Endometrial microvascular endothelial cells (primary cell): ENCODE measurements at regions not wholly inside any gene's neighbourhood (a gene's known extent, or its start where the extent isn't known, plus 50 kb on each side); places are given as distances from the start of the nearest gene placed in this dataset.

Experiments used
- in situ Hi-C: cut with HindIII; loops from 2 replicates; pipeline ENCODE4 v1.10.0; 2017; ENCODE audit warnings: low sequenced_read_pairs, low pct_unique_long_range_greater_than_20kb; ENCODE audit errors: inconsistent ontology term

DNA sequence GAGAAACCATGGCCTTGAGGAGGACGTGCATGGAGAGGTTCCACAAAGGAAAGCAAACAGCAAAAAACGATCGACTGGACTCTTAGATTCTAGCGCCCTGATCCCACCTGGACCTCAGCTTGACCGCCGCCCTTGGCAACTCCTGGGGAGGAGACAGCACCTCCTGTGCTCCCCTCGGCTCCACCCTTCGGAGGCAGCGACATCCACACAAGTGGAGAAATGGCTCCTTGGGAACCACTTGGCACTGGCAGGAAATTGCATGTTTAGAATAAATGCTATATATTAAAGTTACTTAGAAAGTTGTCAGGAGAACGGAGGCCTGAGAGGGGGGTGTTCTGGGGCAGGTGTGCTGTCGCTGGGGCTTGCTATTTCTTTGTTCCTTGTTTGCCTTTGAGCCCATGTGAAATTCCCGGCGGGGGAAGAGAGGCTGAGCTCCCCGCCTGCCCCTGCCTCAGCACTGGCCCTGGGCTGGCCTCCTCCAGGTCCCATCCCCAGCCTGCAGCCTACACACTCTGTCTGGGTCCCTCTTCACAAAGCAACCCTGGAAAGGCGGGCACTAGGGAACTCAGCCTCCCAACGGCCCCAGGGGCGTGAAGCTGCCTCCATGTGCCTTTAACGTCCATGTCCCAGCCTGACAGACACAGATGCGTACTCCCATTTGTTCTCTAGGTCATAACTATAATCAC is 395.3 kb downstream of the BRD1 start:
- in situ Hi-C loops, result no loop called here

DNA sequence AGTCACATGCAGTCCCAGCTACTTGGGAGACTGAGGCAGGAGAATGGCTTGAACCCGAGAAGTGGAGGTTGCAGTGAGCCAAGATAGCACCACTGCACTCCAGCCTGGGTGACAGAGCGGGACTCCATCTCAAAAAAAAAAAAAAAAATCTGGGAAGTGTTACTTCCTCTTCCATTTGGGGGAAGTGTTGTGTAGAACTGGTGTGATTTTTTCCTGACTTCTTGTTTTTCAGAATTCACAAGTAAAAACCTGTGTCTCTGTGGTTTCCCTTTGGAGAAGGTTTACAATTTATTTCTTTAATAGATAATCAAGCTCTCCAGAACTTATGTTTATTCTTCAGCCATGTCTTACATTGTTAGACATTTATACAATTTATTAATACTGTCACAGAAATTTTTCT is 396.1 kb downstream of the BRD1 start:
- in situ Hi-C loops, result no loop called here

DNA sequence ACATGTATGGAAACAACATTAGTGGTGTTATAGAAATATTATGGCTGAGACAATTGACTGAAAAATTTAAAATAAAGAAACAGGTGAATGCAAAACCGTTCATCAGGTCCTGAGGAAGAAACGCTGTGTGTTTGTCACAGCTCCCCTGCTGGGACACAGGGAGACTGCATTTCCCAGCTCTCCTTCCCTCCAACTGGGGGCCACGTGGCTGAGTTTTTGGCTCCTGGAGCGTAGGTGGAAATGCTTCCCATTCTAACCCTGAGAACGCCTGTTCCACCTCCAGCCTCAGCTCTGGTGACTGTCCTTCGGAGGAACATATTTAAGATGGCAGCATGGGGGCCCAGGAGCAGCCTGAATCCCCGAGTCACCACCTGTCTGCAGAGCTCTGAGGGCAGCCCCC is 398.6 kb downstream of the BRD1 start:
- in situ Hi-C loops, result no loop called here

DNA sequence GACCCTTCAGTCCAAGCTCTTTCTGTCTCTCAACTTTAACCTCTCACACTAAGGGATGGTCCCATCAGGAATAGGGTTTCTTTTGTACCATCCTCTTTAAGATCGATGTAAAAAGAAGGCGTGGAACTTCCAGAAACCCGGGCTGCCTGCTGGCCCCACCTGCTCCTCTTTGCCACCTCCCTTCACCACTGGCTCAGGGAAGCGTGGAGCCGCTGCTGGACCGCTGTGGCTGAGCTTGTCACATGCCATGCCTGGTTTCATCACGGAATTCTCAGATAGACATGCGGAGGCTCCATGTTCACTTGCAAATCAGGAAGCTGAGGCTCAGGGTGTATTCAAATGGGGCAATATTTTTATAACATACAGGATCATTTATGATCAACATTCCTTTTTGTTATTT is 399.7 kb downstream of the BRD1 start:
- in situ Hi-C loops, result no loop called here

DNA sequence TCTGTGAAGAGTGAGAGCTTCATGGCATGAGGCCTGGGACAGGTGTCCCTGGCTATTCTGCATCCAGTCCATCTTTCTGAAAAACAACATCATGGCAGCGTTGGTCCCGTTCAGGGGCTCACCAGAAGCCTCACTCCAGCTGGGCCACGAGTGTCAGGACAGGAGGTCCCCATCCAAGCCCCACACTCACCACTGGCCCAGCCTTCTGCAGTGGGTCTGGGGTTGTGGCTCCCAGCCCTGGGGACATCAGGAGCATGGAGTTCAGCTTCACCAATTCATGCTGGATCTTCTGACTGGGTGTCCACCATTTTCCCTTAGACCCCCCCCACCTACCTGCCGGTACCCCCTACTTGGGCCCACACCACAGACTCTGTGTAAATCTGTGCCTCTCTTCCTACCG is 400.3 kb downstream of the BRD1 start:
- in situ Hi-C loops, result no loop called here

DNA sequence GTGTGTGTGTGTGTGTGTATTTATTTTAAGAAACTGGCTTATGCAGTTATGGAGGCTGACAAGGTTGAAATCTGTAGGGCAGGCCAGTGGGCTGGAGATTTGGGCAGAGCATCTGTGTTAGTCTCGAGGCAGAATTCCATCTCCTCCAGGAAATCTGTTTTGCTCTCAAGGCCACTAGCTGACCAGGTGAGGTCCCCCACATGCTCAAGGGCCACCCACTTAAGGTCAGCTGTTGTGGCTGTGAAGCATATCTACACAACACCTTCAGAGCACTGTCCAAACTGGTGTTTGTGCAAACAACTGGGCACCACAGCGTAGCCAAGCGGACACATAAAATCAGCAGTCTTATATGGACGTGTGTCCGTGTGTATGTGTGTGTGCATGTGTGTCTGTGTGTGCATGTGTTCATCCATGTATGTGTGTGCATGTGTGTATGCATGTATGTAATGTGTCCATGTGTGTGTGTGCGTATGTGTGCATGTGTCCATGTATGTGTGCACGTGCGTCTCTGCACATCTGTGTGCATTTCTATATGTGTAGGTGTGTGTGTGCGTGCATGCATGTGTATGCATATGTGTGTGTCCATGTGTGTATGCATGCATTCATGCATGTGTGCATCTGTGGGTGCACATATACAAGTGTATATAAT is 400.9 kb downstream of the BRD1 start:
- in situ Hi-C loops, result no loop called here

DNA sequence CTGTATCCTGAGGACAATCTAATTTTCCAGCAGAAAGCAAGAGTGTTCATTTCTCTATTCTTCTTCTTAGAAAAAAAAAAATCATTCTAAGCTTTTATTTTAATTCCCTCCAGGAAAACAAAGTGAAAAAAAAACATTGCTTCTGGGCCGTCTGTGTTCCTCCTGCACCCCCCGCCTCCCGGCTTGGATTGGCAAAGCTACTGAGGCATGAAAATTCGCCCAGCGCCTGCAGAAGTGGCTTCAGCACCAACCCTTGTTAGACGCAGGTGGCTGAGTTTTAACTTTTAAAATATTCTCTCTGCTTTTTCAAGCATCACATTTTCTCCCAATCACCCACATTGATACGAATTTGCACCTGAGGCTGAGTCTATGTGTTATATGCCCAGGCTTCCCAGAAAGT is 401.6 kb downstream of the BRD1 start:
- in situ Hi-C loops, result no loop called here

DNA sequence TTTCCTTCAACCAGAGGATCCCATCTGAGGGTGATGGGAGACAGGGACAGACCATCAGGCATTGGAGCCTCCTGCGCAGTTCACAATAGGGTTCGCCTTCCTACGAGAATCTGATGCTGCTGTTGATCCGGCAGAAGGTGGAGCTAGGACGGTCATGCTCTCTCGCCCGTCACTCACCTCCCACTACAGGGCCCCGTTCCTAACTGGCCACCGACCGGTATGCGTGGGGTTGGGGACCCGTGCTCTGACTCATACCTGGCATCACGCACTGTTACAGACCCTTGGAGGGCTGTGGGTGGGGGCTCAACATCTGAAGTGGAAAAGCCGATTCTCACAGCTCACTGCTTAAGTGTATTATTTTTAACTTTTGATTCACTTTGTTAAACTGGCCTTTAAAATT is 402.3 kb downstream of the BRD1 start:
- in situ Hi-C loops, result no loop called here

DNA sequence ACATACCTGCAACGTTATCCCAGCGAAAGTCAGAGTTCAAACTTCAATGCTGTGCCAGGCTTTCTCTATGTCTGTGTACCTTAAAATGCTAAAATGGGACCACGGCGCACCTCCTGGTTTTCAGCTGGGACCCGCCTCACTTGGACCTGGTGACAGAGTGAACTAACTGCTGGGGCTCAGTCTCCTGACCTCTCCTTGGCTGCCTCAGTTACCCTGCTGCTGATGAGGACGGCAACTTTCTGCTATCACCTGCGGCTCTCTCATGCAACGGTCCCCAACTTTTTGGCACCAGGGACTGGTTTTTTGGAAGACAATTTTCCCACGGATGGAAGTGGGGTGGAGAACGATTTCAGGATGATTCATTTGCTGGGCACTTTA is 402.8 kb downstream of the BRD1 start:
- in situ Hi-C loops, result no loop called here

DNA sequence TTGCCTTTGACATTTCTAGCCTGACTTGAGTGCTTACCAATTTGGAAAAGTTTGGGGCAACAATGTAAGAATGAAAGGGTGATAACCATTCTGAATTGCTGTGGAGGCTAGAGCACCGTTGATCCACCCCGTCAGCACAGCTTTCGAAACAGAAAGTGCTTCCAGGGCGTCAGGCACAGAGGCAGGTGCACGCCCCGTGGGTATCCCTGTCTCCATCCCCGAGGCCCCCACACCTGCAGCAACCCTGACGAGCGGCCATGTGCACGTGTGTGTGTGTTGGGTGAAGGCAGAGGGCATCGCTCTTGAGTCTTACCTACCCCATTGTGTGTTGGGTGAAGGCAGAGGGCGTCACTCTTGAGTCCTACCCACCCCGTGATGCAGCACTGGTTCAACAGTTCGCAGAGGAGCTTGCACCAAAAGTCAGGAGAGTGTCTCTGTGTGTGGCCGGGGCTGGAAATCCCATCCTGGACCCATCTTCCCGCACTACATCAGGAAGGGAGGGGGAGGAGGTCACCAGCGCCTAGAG is 404.5 kb downstream of the BRD1 start:
- in situ Hi-C loops, result no loop called here

DNA sequence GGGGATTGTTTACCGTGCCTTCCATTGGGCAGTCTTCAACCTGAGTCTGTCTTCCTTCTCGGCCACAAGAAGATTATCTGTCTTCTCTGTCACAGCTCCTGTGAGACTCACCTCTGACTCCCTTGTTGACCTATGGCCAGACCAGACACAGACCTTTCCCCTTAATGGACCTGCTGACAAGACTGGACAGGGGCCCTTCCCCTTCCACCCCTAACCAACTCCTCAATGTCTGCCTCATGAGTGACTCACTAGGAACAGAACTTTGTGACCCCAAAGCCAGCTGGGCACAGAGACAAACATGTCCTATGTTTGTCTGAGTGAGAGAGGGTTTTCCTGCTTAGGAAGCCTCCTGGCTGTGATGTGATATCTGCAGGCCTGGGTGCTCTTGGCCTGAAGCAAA is 405.0 kb downstream of the BRD1 start:
- in situ Hi-C loops, result no loop called here

DNA sequence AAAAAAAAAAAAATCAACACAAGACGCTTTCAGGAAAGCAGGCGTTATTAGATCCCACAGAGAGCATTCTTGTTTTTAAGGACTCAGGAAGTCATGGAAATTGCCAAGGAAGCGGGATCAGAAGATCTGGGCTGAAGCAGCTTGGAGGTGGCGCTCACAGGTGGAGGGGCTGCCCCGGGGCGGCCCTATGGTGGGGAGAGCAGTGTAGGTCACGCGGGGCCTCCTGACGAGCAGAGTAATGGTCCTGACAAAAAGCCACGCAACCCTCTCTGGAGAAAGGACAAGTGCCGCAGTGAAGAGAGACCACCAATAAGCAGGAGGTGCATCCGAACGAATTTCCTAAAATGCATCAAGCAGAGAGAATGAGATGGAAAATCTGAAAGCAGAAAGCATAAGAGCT is 407.0 kb downstream of the BRD1 start:
- in situ Hi-C loops, result no loop called here

DNA sequence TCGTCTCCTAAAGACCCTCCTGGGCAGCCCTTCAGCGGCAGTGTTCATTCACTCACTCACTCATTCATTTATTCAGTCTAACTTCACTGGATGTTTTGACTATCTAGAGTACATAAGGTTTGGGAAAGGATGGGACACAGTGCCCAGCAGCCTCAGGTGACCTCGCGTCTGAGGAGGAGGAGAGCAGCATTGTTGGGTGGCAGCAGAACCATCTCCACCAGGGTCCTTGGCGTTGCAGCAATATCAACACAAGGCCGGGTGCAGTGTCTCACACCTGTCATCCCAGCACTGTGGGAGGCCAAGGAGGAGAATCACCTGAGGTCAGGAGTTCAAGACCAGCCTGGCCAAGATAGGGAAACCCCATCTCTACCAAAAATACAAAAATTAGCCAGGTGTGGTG is 408.0 kb downstream of the BRD1 start:
- in situ Hi-C loops, result no loop called here

DNA sequence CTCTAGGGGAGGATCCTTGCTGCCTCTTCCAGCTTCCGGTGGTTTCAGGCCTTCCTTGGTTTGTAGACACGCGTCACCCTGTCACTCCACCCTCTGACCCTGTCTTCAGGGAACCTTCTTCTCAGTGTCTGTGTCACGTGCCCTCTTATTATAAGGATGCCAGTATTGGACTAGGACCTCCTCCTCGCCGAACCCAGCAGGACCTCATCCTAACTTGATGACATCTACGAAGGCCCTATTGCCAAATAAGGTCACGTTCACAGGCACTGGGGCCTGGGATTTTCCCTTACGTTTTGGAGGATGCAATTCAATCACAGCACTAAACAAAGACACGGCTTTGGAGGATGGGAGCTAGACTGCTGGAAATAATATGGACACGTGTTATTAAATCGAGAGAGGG is 408.7 kb downstream of the BRD1 start:
- in situ Hi-C loops, result no loop called here

DNA sequence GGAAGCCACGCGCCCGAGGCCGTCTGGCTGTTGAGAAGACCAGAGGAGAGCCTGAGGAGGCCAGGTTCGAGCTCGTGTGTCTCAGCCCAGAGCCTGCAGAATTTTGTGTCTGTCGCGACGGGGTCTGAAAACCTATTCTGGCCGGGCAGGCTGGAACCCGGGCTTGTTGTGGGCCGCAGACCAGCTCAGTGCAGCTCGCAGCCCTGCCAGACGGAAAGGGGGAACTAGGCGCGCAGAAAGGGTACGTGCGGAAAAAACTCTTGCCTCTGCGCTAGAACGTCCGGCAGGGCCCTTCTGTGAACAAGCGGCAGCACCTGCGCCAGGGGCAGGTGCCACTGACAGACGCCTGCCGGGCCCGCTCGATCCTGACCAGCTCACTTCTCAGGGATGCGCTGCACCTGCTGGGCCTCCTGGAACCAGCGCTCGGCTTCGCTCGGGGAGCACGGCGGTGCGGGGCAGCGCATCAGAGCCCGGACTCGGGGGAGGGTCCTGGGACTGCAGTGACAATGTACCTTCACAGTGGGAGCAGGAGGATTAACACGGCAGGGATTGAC is 409.3 kb downstream of the BRD1 start:
- in situ Hi-C loops, result no loop called here

DNA sequence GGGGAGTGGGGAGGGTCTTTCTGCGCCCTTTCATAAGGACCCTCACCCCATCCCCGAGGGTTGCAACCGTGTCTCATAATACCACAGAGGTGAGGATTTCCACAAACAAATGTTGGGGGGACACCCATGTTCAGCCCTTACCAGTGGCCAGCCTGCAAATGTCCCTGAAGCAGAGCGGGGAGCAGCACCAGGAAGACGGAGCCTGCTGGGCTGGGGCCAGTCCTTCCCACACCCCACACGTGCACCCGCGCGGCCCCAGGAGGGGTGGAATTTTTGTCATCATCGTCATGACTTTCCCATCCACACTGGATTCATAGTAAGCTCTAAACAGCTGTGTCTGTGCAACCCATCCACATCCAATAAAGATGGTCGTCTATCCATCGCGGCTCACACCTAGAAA is 409.8 kb downstream of the BRD1 start:
- in situ Hi-C loops, result no loop called here

DNA sequence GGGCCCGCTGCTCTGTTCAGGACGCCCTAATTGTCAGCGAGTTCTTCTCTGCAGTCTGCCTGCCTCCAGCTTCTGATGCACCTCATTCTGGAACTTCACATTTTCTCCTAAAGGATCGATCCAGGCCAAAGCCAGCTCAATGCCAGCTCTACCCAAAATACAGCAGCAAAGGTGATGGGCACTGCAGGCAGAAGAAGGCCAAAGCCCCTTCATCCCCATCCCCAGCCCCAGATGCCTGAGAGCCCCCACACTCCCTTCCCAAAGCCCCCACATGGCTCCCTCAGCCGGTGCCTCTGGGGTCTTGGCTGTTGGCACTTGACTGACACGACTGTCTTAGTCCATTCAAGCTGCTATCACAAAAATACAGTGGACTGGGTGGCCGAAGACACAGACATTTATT is 410.3 kb downstream of the BRD1 start:
- in situ Hi-C loops, result no loop called here

DNA sequence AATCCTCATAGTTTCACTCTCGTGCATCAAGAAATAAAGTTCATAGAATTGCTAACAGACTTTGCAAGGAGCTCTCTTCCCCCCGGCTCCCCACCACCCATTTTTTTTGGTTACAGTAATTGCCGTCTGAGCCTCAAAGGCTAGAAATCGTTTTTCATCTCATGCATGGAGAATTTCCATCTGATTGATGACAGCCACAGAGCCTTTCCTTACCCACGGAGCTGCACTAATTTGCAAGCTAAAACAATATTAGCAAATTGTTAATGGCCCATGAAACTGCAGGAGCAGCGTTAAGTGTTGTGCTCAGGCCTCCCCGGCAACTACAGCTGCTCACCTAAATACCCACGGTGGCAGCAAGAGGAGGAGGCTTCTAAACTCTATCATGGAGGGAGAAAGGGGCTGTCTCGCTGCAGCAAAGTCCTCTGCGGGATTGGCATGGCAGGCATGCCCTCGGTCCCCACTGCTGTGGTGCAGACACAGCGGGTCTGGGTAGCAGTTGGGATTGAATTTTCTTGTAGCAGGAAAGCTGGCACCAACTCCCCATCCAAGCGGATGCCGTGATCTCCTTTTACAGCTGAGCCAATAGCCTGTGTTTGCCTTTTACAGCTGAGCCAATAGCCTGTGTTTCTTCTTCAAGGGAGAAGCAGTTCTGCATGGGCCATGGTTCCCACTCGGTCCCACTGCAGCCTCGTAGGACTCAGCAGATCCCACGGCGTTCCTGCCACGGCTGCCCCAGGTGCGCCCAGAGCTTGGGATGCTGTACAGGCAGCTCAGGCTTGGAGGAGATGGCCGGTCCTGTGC is 412.3 kb downstream of the BRD1 start:
- in situ Hi-C loops, result no loop called here

DNA sequence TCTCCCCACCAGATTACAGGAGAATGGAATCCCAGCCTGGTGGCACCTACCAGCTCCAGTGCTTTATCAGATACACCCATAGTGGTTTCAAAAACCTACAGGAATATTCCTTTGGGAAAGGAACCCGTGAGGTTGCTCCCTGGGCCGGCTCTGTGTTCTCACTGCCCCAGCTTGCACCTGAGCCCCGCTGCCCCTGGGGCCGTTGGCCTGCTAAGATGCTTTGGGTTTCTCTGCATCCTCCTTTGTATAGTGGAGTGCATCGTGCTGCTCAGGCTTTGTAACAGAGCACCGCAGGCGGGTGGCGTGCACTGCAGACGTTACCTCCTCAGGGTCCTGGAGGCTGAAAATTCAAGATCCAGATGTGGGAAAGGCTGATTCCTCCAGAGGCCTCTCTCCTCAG is 414.1 kb downstream of the BRD1 start:
- in situ Hi-C loops, result no loop called here

DNA sequence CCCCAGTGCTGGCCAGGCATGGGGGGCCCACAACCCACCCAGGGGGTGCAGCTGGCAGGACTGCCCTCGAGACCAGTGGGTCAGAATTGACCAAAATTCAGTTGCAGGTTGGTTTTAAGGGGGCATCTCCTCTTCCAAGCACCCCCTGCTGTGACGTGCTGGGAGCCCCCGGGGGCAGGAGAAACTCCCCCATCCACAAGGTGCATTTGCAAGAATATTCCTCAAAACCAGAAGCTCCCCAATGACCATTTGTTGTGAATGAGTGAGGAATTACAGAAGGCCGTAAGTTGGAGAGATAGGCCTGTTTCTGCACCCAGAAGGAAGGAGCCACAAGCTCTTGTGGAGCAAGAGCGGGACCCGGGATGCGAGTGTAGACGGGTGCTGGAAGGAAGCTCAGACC is 414.5 kb downstream of the BRD1 start:
- in situ Hi-C loops, result no loop called here
